Mesendoderm (in vitro differentiated cells): ENCODE measurements at regions not wholly inside any gene's neighbourhood (a gene's known extent, or its start where the extent isn't known, plus 50 kb on each side); places are given as distances from the start of the nearest gene placed in this dataset.

Experiments
- DNase-seq: peaks from one replicate; pipeline ENCODE4 v3.0.0; 2013
- H2AK5ac ChIP-seq: 2 replicates; pipeline ENCODE4 v1.6.1; 2013; ENCODE audit warnings: low read length, inconsistent platforms
- H2BK120ac ChIP-seq: 2 replicates; pipeline ENCODE4 v1.6.1; 2013; ENCODE audit warnings: low read depth, mild to moderate bottlenecking, low read length, moderate library complexity, mixed read lengths
- H2BK15ac ChIP-seq: replicated peaks from 2 replicates; pipeline ENCODE4 v1.6.1; 2013; ENCODE audit warnings: low read depth, mild to moderate bottlenecking, moderate library complexity
- H2BK5ac ChIP-seq: 2 replicates; pipeline ENCODE4 v1.6.1; 2013; ENCODE audit warnings: low read length, inconsistent platforms
- H3K18ac ChIP-seq: 2 replicates; pipeline ENCODE4 v1.6.1; 2013; ENCODE audit warnings: mild to moderate bottlenecking, low read length, mixed read lengths
- H3K23ac ChIP-seq: one replicate; pipeline ENCODE4 v1.6.1; 2013; ENCODE audit warnings: low read length
- H3K27ac ChIP-seq: 2 replicates; pipeline ENCODE4 v1.5.1; 2013; ENCODE audit warnings: low read depth, mild to moderate bottlenecking, inconsistent platforms, low read length, moderate library complexity
- H3K27me3 ChIP-seq: 2 replicates; pipeline ENCODE4 v1.6.1; 2013; ENCODE audit warnings: low read length, control low read depth, mild to moderate bottlenecking, inconsistent platforms; ENCODE audit not compliant: insufficient read depth, poor library complexity
- H3K36me3 ChIP-seq: 2 replicates; pipeline ENCODE4 v1.6.1; 2013; ENCODE audit warnings: low read length, inconsistent platforms; ENCODE audit not compliant: control insufficient read depth, insufficient read depth
- H3K4ac ChIP-seq: one replicate; pipeline ENCODE4 v1.6.1; 2013; ENCODE audit warnings: low read depth, mild to moderate bottlenecking, low read length, moderate library complexity
- H3K4me1 ChIP-seq: 2 replicates; pipeline ENCODE4 v1.6.1; 2013; ENCODE audit warnings: low read depth, low read length, inconsistent platforms; ENCODE audit not compliant: control insufficient read depth
- H3K4me2 ChIP-seq: 2 replicates; pipeline ENCODE4 v1.6.1; 2013; ENCODE audit warnings: low read length
- H3K4me3 ChIP-seq: 2 replicates; pipeline ENCODE4 v1.5.1; 2013; ENCODE audit warnings: mild to moderate bottlenecking, low read length
- H3K56ac ChIP-seq: one replicate; pipeline ENCODE4 v1.6.1; 2013; ENCODE audit warnings: low read length
- H3K79me1 ChIP-seq: 2 replicates; pipeline ENCODE4 v1.6.1; 2013; ENCODE audit warnings: low read length, inconsistent platforms
- H3K79me2 ChIP-seq: 2 replicates; pipeline ENCODE4 v1.6.1; 2013; ENCODE audit warnings: mild to moderate bottlenecking, low read length; ENCODE audit not compliant: control insufficient read depth, insufficient read depth
- H3K9ac ChIP-seq: 2 replicates; pipeline ENCODE4 v1.6.1; 2013; ENCODE audit warnings: low read length, inconsistent platforms
- H4K5ac ChIP-seq: one replicate; pipeline ENCODE4 v1.6.1; 2013; ENCODE audit warnings: low read length
- H4K8ac ChIP-seq: one replicate; pipeline ENCODE4 v1.6.1; 2013; ENCODE audit warnings: low read depth, mild to moderate bottlenecking, control low read depth, low read length, moderate library complexity
- WGBS: extraction: QIAGEN DNeasy Blood & Tissue Kit; methylation state at CpG from one replicate; pipeline ENCODE4 v1.1.7; 2013; ENCODE audit warnings: low lambda C conversion rate, missing lambda C conversion rate; ENCODE audit not compliant: insufficient coverage; ENCODE audit errors: extremely low coverage; 5-methylcytosine and 5-hydroxymethylcytosine counted together

DNA sequence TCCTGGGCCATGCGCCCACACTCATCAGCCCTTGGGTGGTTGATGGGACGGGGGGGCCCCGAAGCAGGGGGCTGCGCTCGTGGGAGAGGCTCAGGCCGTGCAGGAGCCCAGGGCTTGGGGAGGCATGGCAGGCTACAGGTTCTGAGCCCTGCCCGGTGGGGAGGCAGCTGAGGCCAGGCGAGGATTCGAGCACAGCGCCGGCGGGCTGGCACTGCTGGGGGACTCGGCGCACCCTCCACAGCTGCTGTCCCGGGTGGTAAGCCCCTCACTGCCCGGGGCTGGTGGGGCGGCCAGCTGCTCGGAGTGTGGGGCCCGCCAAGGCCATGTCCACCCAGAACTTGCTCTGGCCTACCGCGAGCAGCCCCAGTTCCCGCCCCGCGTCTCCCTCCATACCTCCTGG is 295.8 kb upstream of the SEL1L start:
- Histone ChIP-seq H3K4me2 (no peak overlapping the region), H2BK5ac (no peak overlapping the region), H3K23ac (no peak overlapping the region), H4K8ac (no peak overlapping the region), H3K27me3 (no peaks in the 10 kb centered on the region), H2AK5ac (no peak overlapping the region), H3K4me3 (no peak overlapping the region), H3K18ac (no peak overlapping the region), H3K79me2 (no peaks in the 10 kb centered on the region), H3K4ac (no peak overlapping the region), H2BK15ac (no peak overlapping the region), H3K36me3 (no peaks in the 10 kb centered on the region), H3K27ac (no peak overlapping the region), H3K79me1 (no peaks in the 10 kb centered on the region), H3K9ac (no peak overlapping the region), H4K5ac (no peak overlapping the region), H2BK120ac (no peak overlapping the region), H3K4me1 (no peaks in the 10 kb centered on the region), H3K56ac (no peak overlapping the region)
- DNase-seq = no peak
- no CpG with 5 or more reads among the region's 24 CpGs for WGBS

DNA sequence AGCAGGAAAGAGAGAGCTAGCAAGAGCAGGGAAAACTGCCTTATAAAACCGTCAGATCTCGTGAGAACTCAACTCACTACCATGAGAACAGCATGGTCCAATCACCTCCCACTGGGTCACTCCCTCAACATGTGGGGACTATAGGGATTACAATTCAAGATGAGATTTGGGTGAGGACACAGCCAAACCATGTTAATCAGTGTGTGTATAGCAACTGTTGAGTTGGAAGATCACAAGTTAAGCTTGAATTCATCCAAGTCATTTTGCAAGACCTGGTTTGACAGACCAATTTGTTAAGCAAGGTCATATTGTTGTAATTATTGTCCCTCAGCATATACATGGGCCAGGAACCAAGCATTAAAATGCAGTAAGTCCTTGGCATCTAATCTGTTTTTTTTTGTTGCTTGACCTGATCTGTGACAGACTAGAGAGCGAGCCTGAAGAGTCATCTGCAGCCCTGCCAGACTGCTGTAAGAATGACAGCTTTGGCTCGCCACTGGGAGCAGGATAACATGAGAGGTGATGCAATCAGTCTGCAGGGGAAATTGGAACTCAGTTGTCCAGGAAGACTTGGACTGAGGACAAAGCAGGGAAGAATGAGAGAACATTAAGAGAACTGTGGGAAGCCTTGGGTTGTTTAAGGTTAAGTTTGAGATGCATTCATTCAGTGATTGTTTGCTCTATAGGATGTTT is 297.6 kb upstream of the SEL1L start:
- Histone ChIP-seq H3K27me3 (no peaks in the 10 kb centered on the region), H3K4me1 (no peaks in the 10 kb centered on the region), H2BK15ac (no peak overlapping the region), H4K8ac (no peak overlapping the region), H3K79me2 (no peaks in the 10 kb centered on the region), H3K23ac (no peak overlapping the region), H3K56ac (no peak overlapping the region), H2AK5ac (no peak overlapping the region), H3K36me3 (no peaks in the 10 kb centered on the region), H3K4me3 (no peak overlapping the region), H3K79me1 (no peaks in the 10 kb centered on the region), H3K27ac (no peak overlapping the region), H2BK120ac (no peak overlapping the region), H3K4me2 (no peak overlapping the region), H3K4ac (no peak overlapping the region), H3K9ac (no peak overlapping the region), H4K5ac (no peak overlapping the region), H2BK5ac (no peak overlapping the region), H3K18ac (no peak overlapping the region)
- DNase-seq = peak; percentile 59
- WGBS = no CpG with 5 or more reads among the region's 4 CpGs

DNA sequence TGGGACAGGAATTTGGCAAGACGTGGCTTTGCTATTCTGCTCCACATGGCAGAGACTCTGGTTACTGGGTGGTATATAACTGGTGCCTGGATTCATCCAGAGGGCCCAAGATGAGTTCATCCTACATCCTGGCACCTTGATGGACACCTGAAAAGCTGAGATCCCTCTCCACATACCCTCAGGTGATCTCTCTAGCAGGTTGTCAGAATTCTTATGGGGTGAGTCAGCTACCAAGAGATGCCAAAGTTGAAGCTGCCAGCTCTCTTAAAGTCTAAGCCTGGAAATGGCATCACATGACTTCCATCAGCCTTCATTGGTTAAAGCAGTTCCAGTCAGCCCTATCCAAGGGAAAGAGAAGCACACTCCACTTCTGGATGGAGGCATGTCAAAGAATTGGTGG is 300.7 kb upstream of the SEL1L start:
- no CpG with 5 or more reads among the region's 1 CpG for WGBS

DNA sequence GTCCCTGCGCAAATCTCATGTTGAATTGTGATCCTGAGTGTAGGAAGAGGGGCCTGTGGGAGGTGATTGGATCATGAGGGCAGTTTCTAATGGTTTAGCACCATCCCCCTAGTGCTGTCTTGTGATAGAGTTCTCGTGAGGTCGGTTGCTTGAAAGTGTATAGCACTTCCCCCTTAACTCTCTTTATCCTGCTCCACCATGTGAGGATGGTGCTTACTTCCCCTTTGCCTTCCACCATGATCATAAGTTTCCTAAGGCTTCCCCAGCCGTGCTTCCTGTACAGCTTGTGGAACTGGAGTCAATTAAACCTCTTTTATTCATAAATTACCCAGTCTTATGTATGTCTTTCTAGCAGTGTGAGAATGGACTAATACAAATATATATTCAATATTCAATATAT is 303.7 kb upstream of the SEL1L start:
- DNase-seq = no peak
- H3K9ac ChIP-seq = no peak overlapping the region
- H2BK120ac ChIP-seq = no peak overlapping the region
- no peak overlapping the region for H3K4me2 ChIP-seq
- no peak overlapping the region for H2BK5ac ChIP-seq
- H3K36me3 ChIP-seq = no peaks in the 10 kb centered on the region
- H3K4ac ChIP-seq = no peak overlapping the region
- H3K27me3 ChIP-seq = no peaks in the 10 kb centered on the region
- no peak overlapping the region for H3K4me3 ChIP-seq
- no CpG with 5 or more reads among the region's 4 CpGs for WGBS
- H3K79me2 ChIP-seq = no peaks in the 10 kb centered on the region
- H3K56ac ChIP-seq = no peak overlapping the region
- no peak overlapping the region for H3K27ac ChIP-seq
- H3K79me1 ChIP-seq = no peaks in the 10 kb centered on the region
- H3K4me1 ChIP-seq = no peaks in the 10 kb centered on the region
- H4K8ac ChIP-seq = no peak overlapping the region
- H2AK5ac ChIP-seq = no peak overlapping the region
- H4K5ac ChIP-seq = no peak overlapping the region
- H3K18ac ChIP-seq = no peak overlapping the region
- no peak overlapping the region for H2BK15ac ChIP-seq
- no peak overlapping the region for H3K23ac ChIP-seq

More for the DNA sequence above, 300.7 kb upstream of the SEL1L start:
- H3K36me3 ChIP-seq = no peaks in the 10 kb centered on the region
- H2AK5ac ChIP-seq = no peak overlapping the region
- no peaks in the 10 kb centered on the region for H3K79me1 ChIP-seq
- no peak overlapping the region for H3K56ac ChIP-seq
- no peak overlapping the region for H3K4ac ChIP-seq
- H2BK120ac ChIP-seq = no peak overlapping the region
- no peaks in the 10 kb centered on the region for H3K79me2 ChIP-seq
- H3K4me2 ChIP-seq = no peak overlapping the region
- H4K8ac ChIP-seq = no peak overlapping the region
- H3K27me3 ChIP-seq = no peaks in the 10 kb centered on the region
- no peak overlapping the region for H2BK15ac ChIP-seq
- H3K4me1 ChIP-seq = no peaks in the 10 kb centered on the region
- H3K9ac ChIP-seq = no peak overlapping the region
- no peak overlapping the region for H4K5ac ChIP-seq
- H3K18ac ChIP-seq = no peak overlapping the region
- H3K4me3 ChIP-seq = no peak overlapping the region
- no peak overlapping the region for H2BK5ac ChIP-seq
- no peak overlapping the region for H3K23ac ChIP-seq
- no peak overlapping the region for H3K27ac ChIP-seq
- peak; percentile 29 for DNase-seq

DNA sequence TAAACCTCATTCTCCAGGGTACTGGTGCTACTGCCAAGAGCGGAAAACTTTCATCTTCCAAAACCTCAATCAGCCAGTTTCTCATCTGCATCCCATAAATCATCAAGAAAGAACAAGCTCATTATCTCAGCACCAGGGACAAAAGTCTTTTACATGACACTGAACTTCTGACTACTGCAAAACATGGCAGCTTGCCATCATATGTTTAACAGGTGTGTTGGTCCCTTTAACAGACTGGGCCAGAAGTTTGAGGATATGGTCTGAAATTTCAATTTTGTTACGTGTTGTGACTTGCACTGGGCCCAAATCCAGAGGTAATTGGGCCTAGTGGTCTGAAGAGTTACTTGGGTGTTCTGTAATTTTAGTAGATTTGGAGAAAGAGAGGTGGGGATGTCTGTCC is 305.4 kb upstream of the SEL1L start:
- Histone ChIP-seq H3K9ac (no peak overlapping the region), H3K4ac (no peak overlapping the region), H2BK5ac (no peak overlapping the region), H3K18ac (no peak overlapping the region), H4K5ac (no peak overlapping the region), H3K27ac (no peak overlapping the region), H3K4me1 (no peaks in the 10 kb centered on the region), H3K27me3 (no peaks in the 10 kb centered on the region), H3K56ac (no peak overlapping the region), H4K8ac (no peak overlapping the region), H2AK5ac (no peak overlapping the region), H2BK120ac (no peak overlapping the region), H3K36me3 (no peaks in the 10 kb centered on the region), H3K4me3 (no peak overlapping the region), H3K79me1 (no peaks in the 10 kb centered on the region), H2BK15ac (no peak overlapping the region), H3K23ac (no peak overlapping the region), H3K79me2 (no peaks in the 10 kb centered on the region), H3K4me2 (no peak overlapping the region)
- no peak for DNase-seq
- no CpG with 5 or more reads among the region's 2 CpGs for WGBS

DNA sequence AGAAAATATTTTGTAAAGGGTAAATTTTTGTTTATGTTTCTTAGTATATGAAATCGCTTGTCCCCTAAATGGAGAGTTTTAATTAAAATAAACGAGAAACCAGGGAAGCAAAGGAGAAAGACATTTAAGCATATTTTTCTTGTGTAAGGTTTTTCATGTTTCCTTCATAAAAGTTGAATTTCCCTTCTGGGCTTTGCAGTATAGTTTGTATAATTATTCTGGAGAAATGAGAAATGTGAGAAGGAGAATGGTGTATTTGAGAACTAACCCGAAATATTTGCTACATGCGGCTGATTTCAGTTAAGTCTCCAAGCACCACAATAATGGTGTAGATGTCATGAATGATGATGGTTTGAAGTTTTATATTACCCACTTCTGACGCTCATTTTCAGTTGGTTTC is 307.7 kb upstream of the SEL1L start:
- WGBS = 100% methylated on average over 2 of the region's 5 CpGs
- no peak overlapping the region for H2BK120ac ChIP-seq
- no peak overlapping the region for H3K56ac ChIP-seq
- H3K4me2 ChIP-seq = no peak overlapping the region
- no peak overlapping the region for H3K9ac ChIP-seq
- H2AK5ac ChIP-seq = no peak overlapping the region
- H4K8ac ChIP-seq = no peak overlapping the region
- no peak overlapping the region for H2BK5ac ChIP-seq
- H3K27ac ChIP-seq = no peak overlapping the region
- no peak overlapping the region for H3K18ac ChIP-seq
- H3K23ac ChIP-seq = no peak overlapping the region
- no peaks in the 10 kb centered on the region for H3K79me1 ChIP-seq
- H3K36me3 ChIP-seq = no peaks in the 10 kb centered on the region
- no peak overlapping the region for H2BK15ac ChIP-seq
- H3K79me2 ChIP-seq = no peaks in the 10 kb centered on the region
- no peaks in the 10 kb centered on the region for H3K4me1 ChIP-seq
- no peak overlapping the region for H3K4ac ChIP-seq
- no peaks in the 10 kb centered on the region for H3K27me3 ChIP-seq
- H3K4me3 ChIP-seq = no peak overlapping the region
- DNase-seq = no peak
- no peak overlapping the region for H4K5ac ChIP-seq
